LNCaP clone FGC (cell line): ENCODE measurements at regions not wholly inside any gene's neighbourhood (a gene's known extent, or its start where the extent isn't known, plus 50 kb on each side); places are given as distances from the start of the nearest gene placed in this dataset.

Experiments
- DNase-seq: peaks from one replicate; pipeline ENCODE4 v3.0.0-alpha.2; 2011; ENCODE audit warnings: low read depth
- H3K4me3 ChIP-seq: 2 replicates; pipeline ENCODE4 v1.5.1; 2011; ENCODE audit warnings: mild to moderate bottlenecking, low read depth, low read length, control low read depth
- CTCF ChIP-seq: IDR thresholded peaks from 2 replicates; pipeline ENCODE4 v1.5.1; 2012; ENCODE audit warnings: mild to moderate bottlenecking; ENCODE audit not compliant: control insufficient read depth, insufficient read depth; ENCODE audit errors: extremely low read depth

GRCh38 chr18:54531402-54532065 lies 59.5 kb upstream of the DYNAP start:
- no peak overlapping the region for H3K4me3 ChIP-seq
- DNase-seq, result no peak
- no peak for TF ChIP-seq CTCF

GRCh38 chr18:54532222-54532621 lies 58.8 kb upstream of the DYNAP start:
- H3K4me3 ChIP-seq, result no peak overlapping the region
- TF ChIP-seq CTCF, result no peak
- DNase-seq, result peak; percentile 15

- peak; percentile 75 for DNase-seq
Observed at GRCh38 chr18:54532962-54533361, 58.1 kb upstream of the DYNAP start.

More at GRCh38 chr18:54532962-54533361, 58.1 kb upstream of the DYNAP start:
- TF ChIP-seq CTCF, result no peak
- H3K4me3 ChIP-seq, result no peak overlapping the region
